ENCODE measurements at regions not wholly inside any gene's neighbourhood (a gene's known extent, or its start where the extent isn't known, plus 50 kb on each side); places are given as distances from the start of the nearest gene placed in this dataset.
"Not testable (repeated sequence)": the region's sequence is repeated elsewhere in the genome, so short reads cannot be mapped to it uniquely, and the experiment has no call there.

DNA sequence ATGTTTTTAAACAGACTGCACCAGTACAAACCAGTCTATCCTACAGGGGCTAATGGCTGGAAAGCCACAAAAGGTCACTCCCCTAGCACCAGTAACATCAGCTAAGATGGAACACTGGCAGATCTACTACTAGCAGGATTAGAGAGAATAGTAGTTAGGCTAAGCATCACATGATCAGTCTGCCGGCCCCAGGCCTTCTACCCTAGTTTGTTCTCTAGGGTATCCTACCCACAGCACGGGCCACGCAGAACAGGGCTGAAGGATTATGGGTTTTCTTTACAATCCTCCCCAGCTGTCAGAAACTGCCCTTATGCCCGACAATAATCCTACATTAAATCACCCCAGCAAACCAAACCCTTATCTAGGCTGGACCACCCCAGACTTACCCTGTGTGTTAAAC lies 156.0 kb downstream of the LY86 start:
- TF ChIP-seq CTCF (IDR thresholded peaks at IDR 0.05; ENCODE audit: low read depth, low read length): no peak
- H3K4me3 ChIP-seq (ENCODE audit: low read depth, low read length): no peak overlapping the region

DNA sequence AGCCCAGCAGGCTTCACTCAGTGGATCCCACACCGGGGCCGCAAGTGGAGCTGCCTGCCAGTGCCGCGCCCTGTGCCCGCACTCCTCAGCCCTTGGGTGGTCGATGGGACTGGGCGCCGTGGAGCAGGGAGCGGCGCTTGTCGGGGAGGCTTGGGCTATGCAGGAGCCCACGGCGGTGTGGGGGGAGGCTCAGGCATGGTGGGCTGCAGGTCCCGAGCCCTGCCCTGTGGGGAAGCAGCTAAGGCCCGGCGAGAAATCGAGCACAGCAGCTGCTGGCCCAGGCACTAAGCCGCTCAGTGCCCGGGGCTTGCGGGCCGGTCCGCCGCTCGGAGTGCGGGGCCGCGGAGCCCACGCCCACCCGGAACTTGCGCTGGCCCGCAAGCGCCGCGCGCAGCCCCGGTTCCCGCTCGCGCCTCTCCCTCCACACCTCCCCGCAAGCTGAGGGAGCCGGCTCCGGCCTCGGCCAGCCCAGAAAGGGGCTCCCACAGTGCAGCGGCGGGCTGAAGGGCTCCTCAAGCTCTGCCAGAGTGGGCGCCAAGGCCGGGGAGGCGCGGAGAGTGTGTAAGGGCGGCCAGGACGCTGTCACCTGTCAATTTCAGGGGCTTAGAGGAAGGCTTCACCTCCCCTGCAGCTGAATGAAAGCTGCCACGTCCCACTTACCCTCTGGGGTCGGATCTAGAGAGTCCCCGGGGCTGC lies 157.3 kb downstream of the LY86 start:
- H3K4me3 ChIP-seq (ENCODE audit: low read depth, low read length): not testable (repeated sequence)

DNA sequence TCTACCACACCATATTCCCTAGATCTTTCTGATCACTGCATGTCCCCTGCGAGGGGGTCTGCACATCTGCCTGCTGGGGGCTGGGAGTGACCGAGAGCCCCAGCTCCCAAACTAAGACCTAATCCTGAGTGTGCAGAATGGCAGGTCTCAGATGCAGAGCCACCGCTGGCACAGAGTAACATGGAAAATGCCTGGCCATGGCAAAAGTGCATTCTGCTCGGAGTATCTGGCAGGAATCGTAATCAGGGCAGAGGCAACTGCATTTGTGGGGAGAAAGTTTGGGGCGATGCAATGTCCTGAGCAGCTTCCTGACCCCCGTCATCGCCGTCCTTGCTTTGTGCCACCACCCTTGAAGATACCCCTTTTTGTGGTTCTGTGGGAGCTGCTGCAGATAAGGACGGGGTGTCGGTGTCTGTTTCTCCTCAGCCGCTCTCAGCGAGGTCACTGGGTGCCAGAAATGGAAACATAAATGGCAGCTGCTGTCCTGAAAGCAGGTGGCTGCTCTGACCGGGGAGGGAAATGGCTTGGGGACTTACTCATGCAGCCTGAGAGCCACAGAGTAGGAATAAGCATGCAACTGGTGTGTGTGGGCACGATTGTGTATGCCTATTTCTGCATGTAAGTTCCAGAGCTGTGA lies 157.9 kb downstream of the LY86 start:
- no peak overlapping the region for H3K4me3 ChIP-seq (ENCODE audit: low read depth, low read length)
- TF ChIP-seq CTCF (IDR thresholded peaks at IDR 0.05; ENCODE audit: low read depth, low read length): no peak

- TF ChIP-seq CTCF (IDR thresholded peaks at IDR 0.05; ENCODE audit: low read depth, low read length): no peak
- no peak overlapping the region for H3K4me3 ChIP-seq (ENCODE audit: low read depth, low read length)
These were observed 158.4 kb downstream of the LY86 start for GRCh38 chr6:6746970-6747338.

GRCh38 chr6:6747371-6747770 lies 158.9 kb downstream of the LY86 start:
- TF ChIP-seq CTCF (IDR thresholded peaks at IDR 0.05; ENCODE audit: low read depth, low read length): no peak

GRCh38 chr6:6748001-6748400 lies 159.5 kb downstream of the LY86 start:
- no peak for TF ChIP-seq CTCF (IDR thresholded peaks at IDR 0.05; ENCODE audit: low read depth, low read length)

More at GRCh38 chr6:6747371-6747770, 158.9 kb downstream of the LY86 start:
- H3K4me3 ChIP-seq (ENCODE audit: low read depth, low read length): no peak overlapping the region

DNA sequence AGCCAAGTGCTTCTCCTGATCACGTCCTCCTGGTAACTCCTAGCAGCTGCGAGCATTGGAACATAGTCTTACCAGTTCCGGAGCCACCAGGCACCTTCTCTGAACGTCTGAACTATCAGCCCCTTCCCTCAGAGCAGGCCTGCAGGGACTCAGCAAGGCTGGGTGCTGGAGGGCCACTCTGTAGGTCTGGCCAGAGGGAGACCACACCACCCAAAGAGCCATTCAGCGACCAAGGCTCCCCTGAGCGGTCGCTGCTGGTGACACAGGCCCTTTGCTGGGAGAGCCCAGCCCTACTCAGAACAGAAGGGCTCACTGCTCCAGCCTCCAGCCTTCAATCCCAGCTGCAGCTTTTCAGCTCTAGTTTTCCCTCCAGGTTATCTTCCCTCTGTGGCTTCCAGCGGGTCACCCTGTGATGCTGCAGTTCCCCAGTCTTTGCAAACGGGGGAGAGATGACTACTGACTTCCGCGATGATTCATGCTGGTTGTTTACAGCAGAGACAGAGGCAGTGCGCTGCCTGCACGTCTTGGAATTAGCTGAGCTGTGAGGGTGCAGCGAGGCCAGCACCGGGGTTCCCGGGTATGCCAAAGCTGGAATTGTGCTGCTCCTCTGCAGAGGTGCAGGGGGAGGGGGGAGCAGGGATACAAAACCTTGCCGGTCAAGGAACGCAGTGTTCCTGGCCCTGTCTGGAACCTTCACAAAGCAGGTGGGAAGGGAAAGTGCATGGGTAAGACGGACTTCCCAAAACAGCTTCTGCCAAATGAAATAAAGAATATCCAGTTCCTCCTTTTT lies 161.4 kb downstream of the LY86 start:
- no peak for TF ChIP-seq CTCF (IDR thresholded peaks at IDR 0.05; ENCODE audit: low read depth, low read length)
- peak overlapping the region; percentile 26; the same call in 1 of the 2 replicates for H3K4me3 ChIP-seq (ENCODE audit: low read depth, low read length)

More at GRCh38 chr6:6748001-6748400, 159.5 kb downstream of the LY86 start:
- H3K4me3 ChIP-seq (ENCODE audit: low read depth, low read length): no peak overlapping the region

All from WI38 (cell line).